Suprapubic skin (tissue), 4 donors: ENCODE measurements at regions not wholly inside any gene's neighbourhood (a gene's known extent, or its start where the extent isn't known, plus 50 kb on each side); places are given as distances from the start of the nearest gene placed in this dataset.
"Not testable (repeated sequence)": the region's sequence is repeated elsewhere in the genome, so short reads cannot be mapped to it uniquely, and the experiment has no call there.

Source experiments
- POLR2A ChIP-seq, 2 donors: fragments of 450-650 bp; IDR thresholded peaks; one replicate each; pipeline ENCODE4 v1.6.1; 2017; ENCODE audit warnings: antibody characterized with exemption in 2 of 2, mild to moderate bottlenecking in 2 of 2, moderate library complexity in 2 of 2
- POLR2AphosphoS5 ChIP-seq, 3 donors: sonication (generic); formaldehyde crosslinking; IDR thresholded peaks; one replicate each; pipeline ENCODE4 v1.6.1; 2017; ENCODE audit warnings: antibody characterized with exemption in 3 of 3
- TF ChIP-seq, protein P1 (sequence below), 2 donors: fragments of 200-600 bp in 1 of 2; fragments of 450-650 bp in 1 of 2; sonication (generic) in 1 of 2; IDR thresholded peaks; one replicate each; pipeline ENCODE4 v1.5.1; 2016 to 2019; ENCODE audit warnings: antibody characterized with exemption in 2 of 2, mild to moderate bottlenecking in 1 of 2, moderate library complexity in 1 of 2

DNA sequence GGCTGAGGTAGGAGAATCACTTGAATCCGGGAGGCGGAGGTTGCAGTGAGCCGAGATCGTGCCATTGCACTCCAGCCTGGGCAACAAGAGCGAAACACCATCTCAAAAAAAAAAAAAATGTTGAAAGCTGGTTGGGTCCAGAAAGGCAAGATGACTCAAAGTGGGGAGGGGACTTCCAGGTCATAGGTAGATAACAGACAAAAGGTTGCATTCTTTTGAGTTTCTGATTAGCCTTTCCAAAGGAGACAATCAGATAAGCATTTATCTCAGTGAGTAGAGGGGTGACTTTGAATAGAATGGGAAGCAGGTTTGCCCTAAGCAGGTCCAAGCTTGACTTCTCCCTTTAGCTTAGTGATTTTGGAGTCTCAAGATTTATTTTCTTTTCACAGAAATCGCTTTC lies 527.9 kb downstream of the XYLT1 start:
- TF ChIP-seq POLR2AphosphoS5, POLR2A (IDR thresholded peaks at IDR 0.05): not testable (repeated sequence)
- TF ChIP-seq, protein P1, sequence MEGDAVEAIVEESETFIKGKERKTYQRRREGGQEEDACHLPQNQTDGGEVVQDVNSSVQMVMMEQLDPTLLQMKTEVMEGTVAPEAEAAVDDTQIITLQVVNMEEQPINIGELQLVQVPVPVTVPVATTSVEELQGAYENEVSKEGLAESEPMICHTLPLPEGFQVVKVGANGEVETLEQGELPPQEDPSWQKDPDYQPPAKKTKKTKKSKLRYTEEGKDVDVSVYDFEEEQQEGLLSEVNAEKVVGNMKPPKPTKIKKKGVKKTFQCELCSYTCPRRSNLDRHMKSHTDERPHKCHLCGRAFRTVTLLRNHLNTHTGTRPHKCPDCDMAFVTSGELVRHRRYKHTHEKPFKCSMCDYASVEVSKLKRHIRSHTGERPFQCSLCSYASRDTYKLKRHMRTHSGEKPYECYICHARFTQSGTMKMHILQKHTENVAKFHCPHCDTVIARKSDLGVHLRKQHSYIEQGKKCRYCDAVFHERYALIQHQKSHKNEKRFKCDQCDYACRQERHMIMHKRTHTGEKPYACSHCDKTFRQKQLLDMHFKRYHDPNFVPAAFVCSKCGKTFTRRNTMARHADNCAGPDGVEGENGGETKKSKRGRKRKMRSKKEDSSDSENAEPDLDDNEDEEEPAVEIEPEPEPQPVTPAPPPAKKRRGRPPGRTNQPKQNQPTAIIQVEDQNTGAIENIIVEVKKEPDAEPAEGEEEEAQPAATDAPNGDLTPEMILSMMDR (IDR thresholded peaks at IDR 0.05): not testable (repeated sequence)
